ENCODE measurements at regions not wholly inside any gene's neighbourhood (a gene's known extent, or its start where the extent isn't known, plus 50 kb on each side); places are given as distances from the start of the nearest gene placed in this dataset.

- Histone ChIP-seq H3K4me1 (ENCODE audit: control insufficient read depth in 1 of 2, insufficient read depth in 2 of 2, low read length in 2 of 2) (no peaks in the 10 kb centered on the region), H3K4me2 (ENCODE audit: low read length) (no peak overlapping the region), H2AFZ (ENCODE audit: insufficient read depth, low read length, poor library complexity) (no peak overlapping the region), H3K4me3 (ENCODE audit: low read depth, low read length) (no peak overlapping the region), H2BK5ac (ENCODE audit: low read depth, low read length, poor library complexity) (no peak overlapping the region), H2BK120ac (ENCODE audit: insufficient read depth, low read length, poor library complexity) (no peak overlapping the region), H3K4ac (ENCODE audit: low read depth, low read length) (no peak overlapping the region), H2BK12ac (ENCODE audit: low read length) (no peak overlapping the region), H4K8ac (ENCODE audit: low read depth, low read length) (no peak overlapping the region), H3K79me1 (ENCODE audit: low read length) (no peaks in the 10 kb centered on the region), H3K9ac (ENCODE audit: low read length) (no peak overlapping the region), H4K12ac (ENCODE audit: low read depth, low read length) (no peak overlapping the region), H3K36me3 (ENCODE audit: control insufficient read depth in 1 of 2, insufficient read depth in 2 of 2, low read length in 2 of 2) (no peaks in the 10 kb centered on the region), H2AK5ac (ENCODE audit: low read length) (no peak overlapping the region), H3K9me3 (ENCODE audit: insufficient read depth, low read depth, low read length) (no peaks in the 10 kb centered on the region), H3K27me3 (ENCODE audit: insufficient read depth, low read length) (no peaks in the 10 kb centered on the region), H3K14ac (ENCODE audit: low read length) (no peak overlapping the region), H3K27ac (ENCODE audit: low read depth, low read length) (no peak overlapping the region), H3K79me2 (ENCODE audit: control insufficient read depth, insufficient read depth, low read length, poor library complexity) (no peaks in the 10 kb centered on the region), H3K18ac (ENCODE audit: low read length) (no peak overlapping the region), H4K91ac (ENCODE audit: low read depth, low read length) (no peak overlapping the region), H3K23ac (ENCODE audit: low read length) (no peak overlapping the region)
- WGBS (ENCODE audit: extremely low coverage, insufficient coverage, insufficient read length): no CpG with 5 or more reads among the region's 2 CpGs
- no peak for DNase-seq
Observed at GRCh38 chr10:9043466-9043865, 989.0 kb downstream of the GATA3 start.

- Histone ChIP-seq H3K4me2 (ENCODE audit: low read length) (no peak overlapping the region), H3K36me3 (ENCODE audit: control insufficient read depth in 1 of 2, insufficient read depth in 2 of 2, low read length in 2 of 2) (no peaks in the 10 kb centered on the region), H3K9me3 (ENCODE audit: insufficient read depth, low read depth, low read length) (no peaks in the 10 kb centered on the region), H4K91ac (ENCODE audit: low read depth, low read length) (no peak overlapping the region), H3K79me1 (ENCODE audit: low read length) (no peaks in the 10 kb centered on the region), H2BK12ac (ENCODE audit: low read length) (no peak overlapping the region), H3K4ac (ENCODE audit: low read depth, low read length) (no peak overlapping the region), H3K14ac (ENCODE audit: low read length) (no peak overlapping the region), H2BK5ac (ENCODE audit: low read depth, low read length, poor library complexity) (no peak overlapping the region), H3K27ac (ENCODE audit: low read depth, low read length) (no peak overlapping the region), H3K9ac (ENCODE audit: low read length) (no peak overlapping the region), H3K27me3 (ENCODE audit: insufficient read depth, low read length) (no peaks in the 10 kb centered on the region), H3K79me2 (ENCODE audit: control insufficient read depth, insufficient read depth, low read length, poor library complexity) (no peaks in the 10 kb centered on the region), H2AK5ac (ENCODE audit: low read length) (no peak overlapping the region), H2AFZ (ENCODE audit: insufficient read depth, low read length, poor library complexity) (no peak overlapping the region), H4K12ac (ENCODE audit: low read depth, low read length) (no peak overlapping the region), H3K4me3 (ENCODE audit: low read depth, low read length) (no peak overlapping the region), H2BK120ac (ENCODE audit: insufficient read depth, low read length, poor library complexity) (no peak overlapping the region), H4K8ac (ENCODE audit: low read depth, low read length) (no peak overlapping the region), H3K18ac (ENCODE audit: low read length) (no peak overlapping the region), H3K4me1 (ENCODE audit: control insufficient read depth in 1 of 2, insufficient read depth in 2 of 2, low read length in 2 of 2) (no peaks in the 10 kb centered on the region), H3K23ac (ENCODE audit: low read length) (no peak overlapping the region)
- DNase-seq: no peak
Observed at GRCh38 chr10:9045311-9045710, 990.8 kb downstream of the GATA3 start.

- Histone ChIP-seq H3K27ac (ENCODE audit: low read depth, low read length) (no peak overlapping the region), H2BK5ac (ENCODE audit: low read depth, low read length, poor library complexity) (no peak overlapping the region), H4K8ac (ENCODE audit: low read depth, low read length) (no peak overlapping the region), H3K9me3 (ENCODE audit: insufficient read depth, low read depth, low read length) (peaks cover under 1% of the 10 kb centered on the region), H3K4me2 (ENCODE audit: low read length) (no peak overlapping the region), H3K4me3 (ENCODE audit: low read depth, low read length) (no peak overlapping the region), H3K18ac (ENCODE audit: low read length) (no peak overlapping the region), H3K9ac (ENCODE audit: low read length) (no peak overlapping the region), H4K12ac (ENCODE audit: low read depth, low read length) (no peak overlapping the region), H2AK5ac (ENCODE audit: low read length) (no peak overlapping the region), H3K4ac (ENCODE audit: low read depth, low read length) (no peak overlapping the region), H3K4me1 (ENCODE audit: control insufficient read depth in 1 of 2, insufficient read depth in 2 of 2, low read length in 2 of 2) (no peaks in the 10 kb centered on the region), H3K36me3 (ENCODE audit: control insufficient read depth in 1 of 2, insufficient read depth in 2 of 2, low read length in 2 of 2) (no peaks in the 10 kb centered on the region), H3K14ac (ENCODE audit: low read length) (no peak overlapping the region), H2AFZ (ENCODE audit: insufficient read depth, low read length, poor library complexity) (no peak overlapping the region), H4K91ac (ENCODE audit: low read depth, low read length) (no peak overlapping the region), H3K27me3 (ENCODE audit: insufficient read depth, low read length) (no peaks in the 10 kb centered on the region), H2BK120ac (ENCODE audit: insufficient read depth, low read length, poor library complexity) (no peak overlapping the region), H3K23ac (ENCODE audit: low read length) (no peak overlapping the region), H3K79me2 (ENCODE audit: control insufficient read depth, insufficient read depth, low read length, poor library complexity) (no peaks in the 10 kb centered on the region), H2BK12ac (ENCODE audit: low read length) (no peak overlapping the region), H3K79me1 (ENCODE audit: low read length) (no peaks in the 10 kb centered on the region)
- DNase-seq: no peak
Observed at GRCh38 chr10:9051328-9051974, 997.0 kb downstream of the GATA3 start.

GRCh38 chr10:9052767-9053166 is 998.3 kb downstream of the GATA3 start:
- Histone ChIP-seq H2AFZ (ENCODE audit: insufficient read depth, low read length, poor library complexity) (no peak overlapping the region), H2BK5ac (ENCODE audit: low read depth, low read length, poor library complexity) (no peak overlapping the region), H2AK5ac (ENCODE audit: low read length) (no peak overlapping the region), H3K14ac (ENCODE audit: low read length) (no peak overlapping the region), H3K27me3 (ENCODE audit: insufficient read depth, low read length) (no peaks in the 10 kb centered on the region), H4K12ac (ENCODE audit: low read depth, low read length) (no peak overlapping the region), H3K9me3 (ENCODE audit: insufficient read depth, low read depth, low read length) (peaks cover 3% of the 10 kb centered on the region), H3K79me2 (ENCODE audit: control insufficient read depth, insufficient read depth, low read length, poor library complexity) (no peaks in the 10 kb centered on the region), H2BK12ac (ENCODE audit: low read length) (no peak overlapping the region), H3K4me2 (ENCODE audit: low read length) (no peak overlapping the region), H3K27ac (ENCODE audit: low read depth, low read length) (no peak overlapping the region), H4K8ac (ENCODE audit: low read depth, low read length) (no peak overlapping the region), H4K91ac (ENCODE audit: low read depth, low read length) (no peak overlapping the region), H3K4me1 (ENCODE audit: control insufficient read depth in 1 of 2, insufficient read depth in 2 of 2, low read length in 2 of 2) (no peaks in the 10 kb centered on the region), H2BK120ac (ENCODE audit: insufficient read depth, low read length, poor library complexity) (no peak overlapping the region), H3K4me3 (ENCODE audit: low read depth, low read length) (no peak overlapping the region), H3K36me3 (ENCODE audit: control insufficient read depth in 1 of 2, insufficient read depth in 2 of 2, low read length in 2 of 2) (no peaks in the 10 kb centered on the region), H3K9ac (ENCODE audit: low read length) (no peak overlapping the region), H3K4ac (ENCODE audit: low read depth, low read length) (no peak overlapping the region), H3K79me1 (ENCODE audit: low read length) (no peaks in the 10 kb centered on the region), H3K23ac (ENCODE audit: low read length) (no peak overlapping the region), H3K18ac (ENCODE audit: low read length) (no peak overlapping the region)
- WGBS (ENCODE audit: extremely low coverage, insufficient coverage, insufficient read length): no CpG with 5 or more reads among the region's 1 CpG
- no peak for DNase-seq
